ENCODE measurements at regions not wholly inside any gene's neighbourhood (a gene's known extent, or its start where the extent isn't known, plus 50 kb on each side); places are given as distances from the start of the nearest gene placed in this dataset.

DNA sequence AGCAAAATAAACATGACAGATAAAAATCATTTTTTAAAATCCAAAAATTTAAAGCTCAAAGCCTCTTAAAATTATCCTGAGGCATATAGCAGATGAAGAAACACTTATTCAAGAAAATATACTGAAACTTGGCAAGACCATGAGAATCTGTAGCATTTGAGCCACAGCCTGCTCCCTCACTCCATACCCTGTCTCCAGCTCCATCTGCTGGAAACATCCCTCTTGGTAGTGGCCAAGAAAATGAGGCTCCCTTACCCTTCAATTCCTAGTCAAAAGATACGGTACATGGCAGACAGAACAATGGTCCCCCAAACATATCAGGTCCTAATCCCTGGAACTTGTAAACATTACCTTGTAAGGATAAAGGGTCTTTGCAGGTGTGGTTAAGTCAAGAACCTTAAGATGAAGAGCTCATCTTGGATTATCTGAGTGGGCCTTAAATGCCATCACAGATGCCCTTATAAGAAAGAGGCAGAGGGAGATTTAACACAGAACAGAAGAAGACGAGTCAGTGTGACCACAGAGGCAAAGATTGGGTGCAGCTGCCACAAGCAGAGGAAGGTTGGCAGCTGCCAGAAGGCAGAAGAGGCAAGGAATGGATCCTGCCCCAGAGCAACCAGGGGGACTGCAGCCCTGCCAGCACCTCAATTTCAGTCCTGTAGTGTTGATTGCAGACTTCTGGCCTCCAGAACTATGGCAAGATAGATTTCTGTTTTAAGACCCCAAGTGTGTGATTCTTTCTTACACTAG, 149.4 kb downstream of the ZNF248 start:
- Histone ChIP-seq H2BK15ac (ENCODE audit: low read depth, low read length) (no peak overlapping the region), H3K4ac (ENCODE audit: low read depth, low read length) (no peak overlapping the region), H3K79me1 (ENCODE audit: insufficient read depth, low read depth, low read length, poor library complexity, severe bottlenecking) (no peaks in the 10 kb centered on the region), H3T11ph (ENCODE audit: low read length) (no peak overlapping the region), H2AFZ (ENCODE audit: low read length) (no peak overlapping the region), H3K23ac (ENCODE audit: insufficient read length, low read depth, low read length) (no peak overlapping the region), H3K14ac (ENCODE audit: insufficient read depth, low read length) (no peak overlapping the region), H3K9me3 (ENCODE audit: control insufficient read depth, low read depth, low read length) (peaks cover 60% of the 10 kb centered on the region), H2BK12ac (ENCODE audit: insufficient read length, low read depth, low read length) (no peak overlapping the region), H4K91ac (ENCODE audit: insufficient read length, low read depth, low read length) (no peak overlapping the region), H3K56ac (ENCODE audit: insufficient read length, low read depth, low read length) (no peak overlapping the region), H2BK20ac (ENCODE audit: low read depth, low read length, poor library complexity, severe bottlenecking) (no peak overlapping the region), H3K27ac (ENCODE audit: insufficient read length, low read depth, low read length) (no peak overlapping the region), H3K27me3 (ENCODE audit: insufficient read depth, low read length) (no peaks in the 10 kb centered on the region), H3K4me2 (ENCODE audit: insufficient read depth, insufficient read length, low read length) (no peak overlapping the region), H4K20me1 (ENCODE audit: control insufficient read depth, insufficient read depth, insufficient read length) (no peaks in the 10 kb centered on the region), H2AK5ac (ENCODE audit: insufficient read length, low read length) (no peak overlapping the region), H4K5ac (ENCODE audit: insufficient read length, low read depth, low read length) (no peak overlapping the region), H3K9ac (ENCODE audit: extremely low read depth, insufficient read length, low read length) (no peak overlapping the region), H3K4me1 (ENCODE audit: insufficient read depth, low read length) (no peaks in the 10 kb centered on the region), H2BK120ac (ENCODE audit: low read depth, low read length, poor library complexity, severe bottlenecking) (no peak overlapping the region), H3K23me2 (ENCODE audit: insufficient read length, low read depth, low read length, poor library complexity, severe bottlenecking) (peaks cover 3% of the 10 kb centered on the region), H3K79me2 (ENCODE audit: insufficient read depth, low read length) (no peaks in the 10 kb centered on the region), H2BK5ac (ENCODE audit: insufficient read length, low read length) (no peak overlapping the region), H4K8ac (replicated peaks; ENCODE audit: insufficient read length, low read depth, low read length) (no peak overlapping the region), H3K18ac (ENCODE audit: insufficient read length, low read depth, low read length) (no peak overlapping the region)
- TF ChIP-seq, protein P1, sequence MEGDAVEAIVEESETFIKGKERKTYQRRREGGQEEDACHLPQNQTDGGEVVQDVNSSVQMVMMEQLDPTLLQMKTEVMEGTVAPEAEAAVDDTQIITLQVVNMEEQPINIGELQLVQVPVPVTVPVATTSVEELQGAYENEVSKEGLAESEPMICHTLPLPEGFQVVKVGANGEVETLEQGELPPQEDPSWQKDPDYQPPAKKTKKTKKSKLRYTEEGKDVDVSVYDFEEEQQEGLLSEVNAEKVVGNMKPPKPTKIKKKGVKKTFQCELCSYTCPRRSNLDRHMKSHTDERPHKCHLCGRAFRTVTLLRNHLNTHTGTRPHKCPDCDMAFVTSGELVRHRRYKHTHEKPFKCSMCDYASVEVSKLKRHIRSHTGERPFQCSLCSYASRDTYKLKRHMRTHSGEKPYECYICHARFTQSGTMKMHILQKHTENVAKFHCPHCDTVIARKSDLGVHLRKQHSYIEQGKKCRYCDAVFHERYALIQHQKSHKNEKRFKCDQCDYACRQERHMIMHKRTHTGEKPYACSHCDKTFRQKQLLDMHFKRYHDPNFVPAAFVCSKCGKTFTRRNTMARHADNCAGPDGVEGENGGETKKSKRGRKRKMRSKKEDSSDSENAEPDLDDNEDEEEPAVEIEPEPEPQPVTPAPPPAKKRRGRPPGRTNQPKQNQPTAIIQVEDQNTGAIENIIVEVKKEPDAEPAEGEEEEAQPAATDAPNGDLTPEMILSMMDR (conservative IDR thresholded peaks at IDR 0.05): no peak
- no peak for DNase-seq
- H3K9me3 Mint-ChIP-seq: peaks cover 91 to 97% of the 10 kb centered on the region in 2 experiments
- WGBS (ENCODE audit: extremely low coverage, insufficient read length, low lambda C conversion rate): no CpG with 5 or more reads among the region's 2 CpGs
- no peak overlapping the region for H3K27ac Mint-ChIP-seq
- no peak overlapping the region for H3K4me3 Mint-ChIP-seq
- H3K36me3 Mint-ChIP-seq (ENCODE audit: insufficient read depth in 1 of 3, low read depth in 3 of 3): peaks cover 1 to 11% (median 6%) of the 10 kb centered on the region in 3 experiments; a peak in 5 of 7 replicates
- H3K27me3 Mint-ChIP-seq (ENCODE audit: low read depth): no peaks in the 10 kb centered on the region; the same call in 1 of the 2 replicates
- no peaks in the 10 kb centered on the region for H3K4me1 Mint-ChIP-seq

All from H9 (cell line).